ENCODE measurements at regions not wholly inside any gene's neighbourhood (a gene's known extent, or its start where the extent isn't known, plus 50 kb on each side); places are given as distances from the start of the nearest gene placed in this dataset.

DNA sequence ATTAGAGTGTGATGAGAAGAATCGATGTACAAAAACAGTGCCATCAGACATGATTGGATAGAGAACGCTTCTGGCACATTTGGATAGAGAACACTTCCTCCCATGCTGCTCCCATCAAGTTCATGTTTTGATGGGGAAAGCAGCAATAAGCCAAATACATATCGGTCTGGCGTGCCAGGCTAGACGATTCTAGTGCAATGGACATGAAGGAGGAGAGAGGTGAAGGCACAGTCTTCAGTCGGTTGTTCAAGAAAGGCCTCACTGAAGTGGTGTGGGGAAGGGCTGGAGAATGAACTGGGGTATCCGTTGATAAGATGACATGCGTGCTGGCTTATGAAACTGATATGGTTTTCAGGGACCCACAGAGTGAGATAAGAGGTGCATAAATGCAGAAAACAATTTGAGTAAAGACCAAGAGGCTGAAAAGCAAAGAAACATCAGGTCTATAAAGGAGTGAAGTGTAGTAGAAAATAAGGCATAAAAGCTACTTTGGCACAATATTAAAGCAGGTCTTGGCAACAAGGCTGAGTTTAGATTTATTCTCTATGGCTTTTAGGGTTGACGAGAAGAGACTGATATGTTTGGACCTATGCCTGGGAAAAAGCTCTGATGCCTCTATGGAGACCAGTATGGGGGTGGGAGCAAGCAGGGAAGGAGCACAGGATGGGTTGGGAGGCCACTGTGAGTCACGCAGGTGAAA is 117.6 kb upstream of the PIEZO2 start:
- TF ChIP-seq, protein P1, sequence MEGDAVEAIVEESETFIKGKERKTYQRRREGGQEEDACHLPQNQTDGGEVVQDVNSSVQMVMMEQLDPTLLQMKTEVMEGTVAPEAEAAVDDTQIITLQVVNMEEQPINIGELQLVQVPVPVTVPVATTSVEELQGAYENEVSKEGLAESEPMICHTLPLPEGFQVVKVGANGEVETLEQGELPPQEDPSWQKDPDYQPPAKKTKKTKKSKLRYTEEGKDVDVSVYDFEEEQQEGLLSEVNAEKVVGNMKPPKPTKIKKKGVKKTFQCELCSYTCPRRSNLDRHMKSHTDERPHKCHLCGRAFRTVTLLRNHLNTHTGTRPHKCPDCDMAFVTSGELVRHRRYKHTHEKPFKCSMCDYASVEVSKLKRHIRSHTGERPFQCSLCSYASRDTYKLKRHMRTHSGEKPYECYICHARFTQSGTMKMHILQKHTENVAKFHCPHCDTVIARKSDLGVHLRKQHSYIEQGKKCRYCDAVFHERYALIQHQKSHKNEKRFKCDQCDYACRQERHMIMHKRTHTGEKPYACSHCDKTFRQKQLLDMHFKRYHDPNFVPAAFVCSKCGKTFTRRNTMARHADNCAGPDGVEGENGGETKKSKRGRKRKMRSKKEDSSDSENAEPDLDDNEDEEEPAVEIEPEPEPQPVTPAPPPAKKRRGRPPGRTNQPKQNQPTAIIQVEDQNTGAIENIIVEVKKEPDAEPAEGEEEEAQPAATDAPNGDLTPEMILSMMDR (IDR thresholded peaks at IDR 0.05; ENCODE audit: insufficient read depth, low read length, poor library complexity, severe bottlenecking) = no peak
- TF ChIP-seq EZH2phosphoT487 (conservative IDR thresholded peaks at IDR 0.05; ENCODE audit: low read length) = no peak

All from SU-DHL-6 (cell line).